ENCODE measurements at regions not wholly inside any gene's neighbourhood (a gene's known extent, or its start where the extent isn't known, plus 50 kb on each side); places are given as distances from the start of the nearest gene placed in this dataset.

DNA sequence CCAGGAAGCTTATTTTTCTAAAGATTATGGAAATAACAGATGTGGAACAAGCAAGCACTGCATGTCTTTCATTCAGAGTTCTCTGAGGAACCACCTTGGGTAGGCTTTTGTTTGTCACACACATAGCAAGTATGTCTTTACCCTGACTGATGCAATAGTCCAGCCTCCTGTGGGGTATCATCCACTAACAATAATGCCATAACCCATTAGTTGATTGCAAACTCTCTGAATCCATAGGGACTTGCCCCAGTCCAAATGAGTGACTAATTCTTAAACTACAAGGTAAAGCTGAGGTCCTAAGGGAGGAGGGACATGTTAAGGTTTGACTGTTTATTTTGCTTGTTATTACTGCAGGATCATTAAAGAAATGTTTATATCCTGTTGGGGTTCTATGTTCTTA, 151.4 kb upstream of the PRPS1L1 start:
- no peak for TF ChIP-seq POLR2A (IDR thresholded peaks at IDR 0.05)
- TF ChIP-seq, protein P1, sequence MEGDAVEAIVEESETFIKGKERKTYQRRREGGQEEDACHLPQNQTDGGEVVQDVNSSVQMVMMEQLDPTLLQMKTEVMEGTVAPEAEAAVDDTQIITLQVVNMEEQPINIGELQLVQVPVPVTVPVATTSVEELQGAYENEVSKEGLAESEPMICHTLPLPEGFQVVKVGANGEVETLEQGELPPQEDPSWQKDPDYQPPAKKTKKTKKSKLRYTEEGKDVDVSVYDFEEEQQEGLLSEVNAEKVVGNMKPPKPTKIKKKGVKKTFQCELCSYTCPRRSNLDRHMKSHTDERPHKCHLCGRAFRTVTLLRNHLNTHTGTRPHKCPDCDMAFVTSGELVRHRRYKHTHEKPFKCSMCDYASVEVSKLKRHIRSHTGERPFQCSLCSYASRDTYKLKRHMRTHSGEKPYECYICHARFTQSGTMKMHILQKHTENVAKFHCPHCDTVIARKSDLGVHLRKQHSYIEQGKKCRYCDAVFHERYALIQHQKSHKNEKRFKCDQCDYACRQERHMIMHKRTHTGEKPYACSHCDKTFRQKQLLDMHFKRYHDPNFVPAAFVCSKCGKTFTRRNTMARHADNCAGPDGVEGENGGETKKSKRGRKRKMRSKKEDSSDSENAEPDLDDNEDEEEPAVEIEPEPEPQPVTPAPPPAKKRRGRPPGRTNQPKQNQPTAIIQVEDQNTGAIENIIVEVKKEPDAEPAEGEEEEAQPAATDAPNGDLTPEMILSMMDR (IDR thresholded peaks at IDR 0.05 in 4 of 5, conservative IDR thresholded peaks at IDR 0.05 in 1 of 5) = no peak
- intact Hi-C loops (cut with DNase I; ENCODE audit: low total_unique reads) (no loop called here), in situ Hi-C loops (cut with MboI; ENCODE audit: low sequenced_read_pairs in 4 of 4) (no loop called here)
- no peaks in the 10 kb centered on the region for H3K27me3 ChIP-seq
- DNase-seq (no peak), ATAC-seq (no peak)
- H3K4me3 ChIP-seq = no peak overlapping the region
- no peaks in the 10 kb centered on the region for H3K9me3 ChIP-seq
- no peak overlapping the region for H3K27ac ChIP-seq
- H3K4me1 ChIP-seq = no peaks in the 10 kb centered on the region
- no peaks in the 10 kb centered on the region for H3K36me3 ChIP-seq

DNA sequence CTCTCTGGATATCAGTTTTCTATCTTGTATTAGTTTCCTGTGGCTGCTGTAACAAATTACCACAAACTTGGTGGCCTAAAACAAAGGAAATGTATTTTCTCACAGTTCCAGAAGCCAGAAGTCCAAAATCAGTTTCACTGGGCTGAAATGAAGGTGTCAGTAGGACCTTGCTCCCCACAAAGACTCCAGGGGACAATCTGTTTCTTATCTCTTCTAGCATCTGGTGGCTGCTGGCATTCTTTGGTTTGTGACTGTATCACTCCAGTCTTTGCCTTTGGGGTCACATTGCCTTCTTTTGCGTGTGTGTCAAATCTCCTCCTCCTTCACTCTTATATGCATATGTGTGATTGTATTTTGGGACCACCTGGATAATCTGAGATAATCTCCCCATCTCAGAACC, 153.0 kb upstream of the PRPS1L1 start:
- Histone ChIP-seq H3K27ac (no peak overlapping the region), H3K9me3 (no peaks in the 10 kb centered on the region), H3K4me3 (no peak overlapping the region), H3K27me3 (no peaks in the 10 kb centered on the region), H3K4me1 (no peaks in the 10 kb centered on the region), H3K36me3 (no peaks in the 10 kb centered on the region)
- no peak for TF ChIP-seq POLR2A (IDR thresholded peaks at IDR 0.05)
- TF ChIP-seq, protein P1 (IDR thresholded peaks at IDR 0.05 in 4 of 5, conservative IDR thresholded peaks at IDR 0.05 in 1 of 5) = no peak
- ATAC-seq (no peak), DNase-seq (no peak)
- intact Hi-C loops (cut with DNase I; ENCODE audit: low total_unique reads) (no loop called here), in situ Hi-C loops (cut with MboI; ENCODE audit: low sequenced_read_pairs in 4 of 4) (no loop called here)

DNA sequence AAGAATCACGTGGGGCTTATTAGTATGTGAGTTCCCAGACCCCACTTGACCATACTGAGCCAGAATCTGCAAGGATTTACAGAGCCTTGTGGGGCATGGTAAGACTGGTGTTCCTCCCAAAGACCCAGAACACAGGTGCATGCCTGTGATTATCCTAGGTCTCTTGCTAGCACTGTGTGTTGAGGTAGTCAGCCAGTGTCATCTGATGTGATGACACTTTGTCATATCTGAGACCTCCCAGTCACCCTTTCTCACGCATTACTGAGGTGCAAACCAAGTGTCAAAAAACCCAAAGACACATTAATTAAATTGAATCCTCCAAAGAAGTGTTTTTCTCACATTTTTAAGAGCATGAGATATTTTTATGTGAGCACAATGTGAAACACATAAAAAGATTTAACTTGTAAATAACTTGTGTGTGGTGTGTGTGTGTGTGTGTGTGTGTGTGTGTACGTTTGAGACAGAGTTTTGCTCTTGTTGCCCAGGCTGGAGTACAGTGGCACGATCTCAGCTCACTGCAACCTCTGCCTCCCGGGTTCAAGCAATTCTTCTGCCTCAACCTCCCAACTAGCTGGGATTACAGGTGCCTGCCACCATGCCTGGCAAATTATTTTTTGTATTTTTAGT, 162.0 kb upstream of the PRPS1L1 start:
- in situ Hi-C loops (cut with MboI; ENCODE audit: low sequenced_read_pairs in 4 of 4) (no loop called here), intact Hi-C loops (cut with DNase I; ENCODE audit: low total_unique reads) (no loop called here)
- no peaks in the 10 kb centered on the region for H3K4me1 ChIP-seq
- no peaks in the 10 kb centered on the region for H3K9me3 ChIP-seq
- no peaks in the 10 kb centered on the region for H3K36me3 ChIP-seq
- no peak overlapping the region for H3K27ac ChIP-seq
- DNase-seq = no peak
- no peak for ATAC-seq
- TF ChIP-seq POLR2A (IDR thresholded peaks at IDR 0.05) = no peak
- TF ChIP-seq, protein P1 (IDR thresholded peaks at IDR 0.05 in 4 of 5, conservative IDR thresholded peaks at IDR 0.05 in 1 of 5) = no peak
- H3K27me3 ChIP-seq = no peaks in the 10 kb centered on the region
- no peak overlapping the region for H3K4me3 ChIP-seq

DNA sequence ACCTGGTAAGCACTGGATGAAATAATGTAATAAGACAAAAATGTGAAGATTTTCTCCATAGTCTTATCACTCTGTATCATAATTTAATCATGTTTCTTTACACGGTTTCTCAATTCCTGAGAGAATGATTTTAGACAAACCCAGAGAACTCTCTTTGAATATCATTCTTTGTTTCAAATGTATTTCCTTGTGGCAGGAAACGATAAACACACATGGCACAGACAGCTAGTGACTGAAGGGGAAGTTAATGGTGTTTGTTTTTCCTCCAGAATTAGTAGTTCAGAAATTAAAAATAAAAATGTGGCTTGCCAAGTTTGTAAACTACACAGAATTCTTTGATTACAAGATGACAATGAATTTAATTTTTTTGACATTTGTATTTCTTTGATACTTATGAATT, 163.7 kb upstream of the PRPS1L1 start:
- Histone ChIP-seq H3K27me3 (no peaks in the 10 kb centered on the region), H3K4me3 (no peak overlapping the region), H3K4me1 (no peaks in the 10 kb centered on the region), H3K27ac (no peak overlapping the region), H3K36me3 (no peaks in the 10 kb centered on the region), H3K9me3 (no peaks in the 10 kb centered on the region)
- intact Hi-C loops (cut with DNase I; ENCODE audit: low total_unique reads) (no loop called here), in situ Hi-C loops (cut with MboI; ENCODE audit: low sequenced_read_pairs in 4 of 4) (no loop called here)
- no peak for ATAC-seq
- TF ChIP-seq, protein P1 (IDR thresholded peaks at IDR 0.05 in 4 of 5, conservative IDR thresholded peaks at IDR 0.05 in 1 of 5) = no peak
- no peak for TF ChIP-seq POLR2A (IDR thresholded peaks at IDR 0.05)
- DNase-seq = no peak

All from gastrocnemius medialis (tissue), 4 donors.